NCI-H226 (cell line): ENCODE measurements at regions not wholly inside any gene's neighbourhood (a gene's known extent, or its start where the extent isn't known, plus 50 kb on each side); places are given as distances from the start of the nearest gene placed in this dataset.

ENCODE experiments used
- DNase-seq: peaks from one replicate; pipeline ENCODE4 v3.0.0-alpha.2; 2015

GRCh38 chr5:34570143-34570542, 86.0 kb upstream of the RAI14 start:
- DNase-seq = no peak

GRCh38 chr5:34570721-34571676, 85.1 kb upstream of the RAI14 start:
- DNase-seq = peak; percentile 84

- peak; percentile 70 for DNase-seq
Observed at GRCh38 chr5:34571677-34572041, 84.5 kb upstream of the RAI14 start.

- no peak for DNase-seq
Observed at GRCh38 chr5:34574936-34575467, 81.1 kb upstream of the RAI14 start.

GRCh38 chr5:34576891-34577666, 79.0 kb upstream of the RAI14 start:
- DNase-seq = no peak

- no peak for DNase-seq
Observed at GRCh38 chr5:34578962-34579361, 77.2 kb upstream of the RAI14 start.

- no peak for DNase-seq
Observed at GRCh38 chr5:34580983-34581382, 75.1 kb upstream of the RAI14 start.

GRCh38 chr5:34582371-34582770, 73.8 kb upstream of the RAI14 start:
- no peak for DNase-seq

- no peak for DNase-seq
Observed at GRCh38 chr5:34583167-34583566, 73.0 kb upstream of the RAI14 start.

- DNase-seq = no peak
Observed at GRCh38 chr5:34584165-34584564, 72.0 kb upstream of the RAI14 start.

GRCh38 chr5:34585601-34586104, 70.5 kb upstream of the RAI14 start:
- DNase-seq = peak; percentile 46

- peak; percentile 89 for DNase-seq
Observed at GRCh38 chr5:34586117-34586885, 69.8 kb upstream of the RAI14 start.

- peak; percentile 60 for DNase-seq
Observed at GRCh38 chr5:34587355-34588241, 68.5 kb upstream of the RAI14 start.

GRCh38 chr5:34589832-34590231, 66.3 kb upstream of the RAI14 start:
- DNase-seq = no peak

- DNase-seq = no peak
Observed at GRCh38 chr5:34591723-34592122, 64.4 kb upstream of the RAI14 start.

GRCh38 chr5:34597034-34598027, 58.8 kb upstream of the RAI14 start:
- DNase-seq = no peak

- DNase-seq = peak; percentile 84
Observed at GRCh38 chr5:34598177-34598794, 57.8 kb upstream of the RAI14 start.

- no peak for DNase-seq
Observed at GRCh38 chr5:34599471-34600117, 56.5 kb upstream of the RAI14 start.

GRCh38 chr5:34600118-34600493, 56.0 kb upstream of the RAI14 start:
- no peak for DNase-seq
